ENCODE measurements at regions not wholly inside any gene's neighbourhood (a gene's known extent, or its start where the extent isn't known, plus 50 kb on each side); places are given as distances from the start of the nearest gene placed in this dataset.

DNA sequence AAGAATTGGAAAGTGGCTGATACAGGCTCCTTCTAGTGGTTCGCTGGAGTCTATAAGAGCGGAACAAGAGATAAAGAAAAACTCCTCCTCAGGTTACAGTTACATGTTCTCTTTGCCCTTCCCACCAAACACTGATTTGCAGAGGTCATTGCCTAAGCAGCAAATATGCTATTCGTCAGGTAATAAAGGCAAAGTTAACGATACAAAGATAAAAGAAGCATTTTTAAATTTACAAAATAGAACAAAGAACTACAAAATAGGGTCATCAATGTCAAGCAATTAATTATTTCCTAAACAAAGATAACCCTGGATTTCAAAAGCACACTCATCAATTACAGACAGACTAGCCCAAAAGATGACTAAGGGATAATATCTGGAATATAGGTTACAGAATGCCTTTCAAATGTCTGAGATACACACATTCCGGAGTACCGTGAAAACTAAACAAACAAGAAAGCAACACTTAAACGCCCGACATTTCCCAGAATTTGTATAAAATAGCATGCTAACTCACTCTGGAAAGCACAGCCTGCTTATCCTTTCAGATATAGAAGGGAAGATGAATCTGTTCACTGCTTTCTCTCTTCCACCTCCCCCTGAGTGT lies 186.4 kb downstream of the MREG start:
- Histone ChIP-seq H3K27me3 (ENCODE audit: control insufficient read depth, insufficient read depth, low read length) (no peaks in the 10 kb centered on the region; the same call in 1 of the 2 replicates), H3K4me3 (ENCODE audit: low read depth in 2 of 2, low read length in 2 of 2) (no peak overlapping the region), H3K4me1 (ENCODE audit: control insufficient read depth, insufficient read depth, low read length) (no peaks in the 10 kb centered on the region), H3K9me3 (ENCODE audit: control insufficient read depth, insufficient read depth, low read depth, low read length) (no peaks in the 10 kb centered on the region), H3K36me3 (ENCODE audit: control insufficient read depth, insufficient read depth, low read length) (no peaks in the 10 kb centered on the region), H3K27ac (ENCODE audit: low read length) (no peak overlapping the region)
- ATAC-seq (no peak), DNase-seq (ENCODE audit: low read depth, low spot score) (no peak)
- no TSS peak for BruUV-seq (replicated peaks)
- ChIA-PET POLR2A (no interaction called here), CTCF (no interaction called here)
- intact Hi-C loops (cut with micrococcal nuclease; ENCODE audit: unreplicated experiment): no loop called here
- in situ Hi-C loops (cut with HindIII; ENCODE audit: low pct_unique_long_range_greater_than_20kb, low sequenced_read_pairs): no loop called here
- TF ChIP-seq TCF7L2 (IDR thresholded peaks at IDR 0.05; ENCODE audit: low read depth, low read length) (no peak), SIN3A (IDR thresholded peaks at IDR 0.05; ENCODE audit: borderline replicate concordance, insufficient read depth, low read depth, low read length) (no peak), CTCF (IDR thresholded peaks at IDR 0.05) (no peak), POLR2AphosphoS5 (IDR thresholded peaks at IDR 0.05; ENCODE audit: low read depth, low read length) (no peak)
- TF ChIP-seq, protein P1, sequence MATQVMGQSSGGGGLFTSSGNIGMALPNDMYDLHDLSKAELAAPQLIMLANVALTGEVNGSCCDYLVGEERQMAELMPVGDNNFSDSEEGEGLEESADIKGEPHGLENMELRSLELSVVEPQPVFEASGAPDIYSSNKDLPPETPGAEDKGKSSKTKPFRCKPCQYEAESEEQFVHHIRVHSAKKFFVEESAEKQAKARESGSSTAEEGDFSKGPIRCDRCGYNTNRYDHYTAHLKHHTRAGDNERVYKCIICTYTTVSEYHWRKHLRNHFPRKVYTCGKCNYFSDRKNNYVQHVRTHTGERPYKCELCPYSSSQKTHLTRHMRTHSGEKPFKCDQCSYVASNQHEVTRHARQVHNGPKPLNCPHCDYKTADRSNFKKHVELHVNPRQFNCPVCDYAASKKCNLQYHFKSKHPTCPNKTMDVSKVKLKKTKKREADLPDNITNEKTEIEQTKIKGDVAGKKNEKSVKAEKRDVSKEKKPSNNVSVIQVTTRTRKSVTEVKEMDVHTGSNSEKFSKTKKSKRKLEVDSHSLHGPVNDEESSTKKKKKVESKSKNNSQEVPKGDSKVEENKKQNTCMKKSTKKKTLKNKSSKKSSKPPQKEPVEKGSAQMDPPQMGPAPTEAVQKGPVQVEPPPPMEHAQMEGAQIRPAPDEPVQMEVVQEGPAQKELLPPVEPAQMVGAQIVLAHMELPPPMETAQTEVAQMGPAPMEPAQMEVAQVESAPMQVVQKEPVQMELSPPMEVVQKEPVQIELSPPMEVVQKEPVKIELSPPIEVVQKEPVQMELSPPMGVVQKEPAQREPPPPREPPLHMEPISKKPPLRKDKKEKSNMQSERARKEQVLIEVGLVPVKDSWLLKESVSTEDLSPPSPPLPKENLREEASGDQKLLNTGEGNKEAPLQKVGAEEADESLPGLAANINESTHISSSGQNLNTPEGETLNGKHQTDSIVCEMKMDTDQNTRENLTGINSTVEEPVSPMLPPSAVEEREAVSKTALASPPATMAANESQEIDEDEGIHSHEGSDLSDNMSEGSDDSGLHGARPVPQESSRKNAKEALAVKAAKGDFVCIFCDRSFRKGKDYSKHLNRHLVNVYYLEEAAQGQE (IDR thresholded peaks at IDR 0.05; ENCODE audit: insufficient read depth in 1 of 2, low read depth in 2 of 2, low read length in 1 of 2): no peak

- Histone ChIP-seq H3K4me3 (ENCODE audit: low read depth in 2 of 2, low read length in 2 of 2) (no peak overlapping the region), H3K4me1 (ENCODE audit: control insufficient read depth, insufficient read depth, low read length) (no peaks in the 10 kb centered on the region), H3K27me3 (ENCODE audit: control insufficient read depth, insufficient read depth, low read length) (no peaks in the 10 kb centered on the region; the same call in 1 of the 2 replicates), H3K9me3 (ENCODE audit: control insufficient read depth, insufficient read depth, low read depth, low read length) (no peaks in the 10 kb centered on the region), H3K36me3 (ENCODE audit: control insufficient read depth, insufficient read depth, low read length) (no peaks in the 10 kb centered on the region), H3K27ac (ENCODE audit: low read length) (no peak overlapping the region)
- ATAC-seq: no peak
- no peak for TF ChIP-seq TCF7L2 (IDR thresholded peaks at IDR 0.05; ENCODE audit: low read depth, low read length)
- no peak for TF ChIP-seq POLR2AphosphoS5 (IDR thresholded peaks at IDR 0.05; ENCODE audit: low read depth, low read length)
- TF ChIP-seq, protein P1 (IDR thresholded peaks at IDR 0.05; ENCODE audit: insufficient read depth in 1 of 2, low read depth in 2 of 2, low read length in 1 of 2): no peak
- no peak for TF ChIP-seq SIN3A (IDR thresholded peaks at IDR 0.05; ENCODE audit: borderline replicate concordance, insufficient read depth, low read depth, low read length)
- TF ChIP-seq CTCF (IDR thresholded peaks at IDR 0.05): no peak
- POLR2A ChIA-PET: no interaction called here
- no TSS peak for BruUV-seq (replicated peaks)
- in situ Hi-C loops (cut with HindIII; ENCODE audit: low pct_unique_long_range_greater_than_20kb, low sequenced_read_pairs): no loop called here
- no peak for DNase-seq (ENCODE audit: low read depth, low spot score)
- CTCF ChIA-PET: no interaction called here
- intact Hi-C loops (cut with micrococcal nuclease; ENCODE audit: unreplicated experiment): no loop called here
Observed at GRCh38 chr2:215826376-215826775, 187.0 kb downstream of the MREG start.
